Ovary (tissue), 7 donors: ENCODE measurements at regions not wholly inside any gene's neighbourhood (a gene's known extent, or its start where the extent isn't known, plus 50 kb on each side); places are given as distances from the start of the nearest gene placed in this dataset.

Source experiments
- DNase-seq, 5 donors: peaks; one replicate each; pipeline ENCODE4 v3.0.0-alpha.2; 2019 to 2020
- H3K27ac ChIP-seq, 2 donors: fragments of 200-600 bp; one replicate each; pipeline versions ENCODE4 v1.5.1 to v1.8.0; 2019 to 2022
- H3K27me3 ChIP-seq: fragments of 200-600 bp; one replicate; pipeline ENCODE4 v1.8.0; 2022
- H3K36me3 ChIP-seq: fragments of 200-600 bp; sonication (generic); one replicate; pipeline ENCODE4 v1.5.1; 2019
- H3K4me1 ChIP-seq: one replicate; pipeline ENCODE4 v1.8.1; 2013; ENCODE audit warnings: mild to moderate bottlenecking, moderate library complexity; ENCODE audit not compliant: insufficient read depth
- H3K4me3 ChIP-seq: fragments of 200-600 bp; sonication (generic); one replicate; pipeline ENCODE4 v1.5.1; 2017
- H3K9me3 ChIP-seq, 2 donors: fragments of 200-600 bp in 1 of 2; sonication (generic) in 1 of 2; one replicate each; pipeline versions ENCODE4 v1.5.1 to v1.8.1; 2013 to 2019; ENCODE audit warnings: mild to moderate bottlenecking in 1 of 2, moderate library complexity in 1 of 2
- CTCF ChIP-seq, 3 donors: fragments of 450-650 bp in 2 of 3; fragments of 200-600 bp in 1 of 3; IDR thresholded peaks; one replicate each; pipeline versions ENCODE4 v1.5.1 to v1.8.0; 2016 to 2022; ENCODE audit warnings: antibody characterized with exemption in 3 of 3, mild to moderate bottlenecking in 1 of 3
- EP300 ChIP-seq: sonication (generic); formaldehyde crosslinking; IDR thresholded peaks from one replicate; pipeline ENCODE4 v1.6.1; 2017; ENCODE audit warnings: antibody characterized with exemption
- POLR2A ChIP-seq: fragments of 450-650 bp; IDR thresholded peaks from one replicate; pipeline ENCODE4 v1.6.1; 2017; ENCODE audit warnings: antibody characterized with exemption, mild to moderate bottlenecking, moderate library complexity
- WGBS, 3 donors: extraction: QIAGEN DNeasy Blood & Tissue Kit in 1 of 3; methylation state at CpG; one replicate each; pipeline versions ENCODE4 v1.1.5 to v1.1.7; 2013 to 2017; 5-methylcytosine and 5-hydroxymethylcytosine counted together
- intact Hi-C, 4 donors: fragments of 100-400 bp; cut with DNase I; formaldehyde crosslinking; loops; one replicate each; pipeline versions ENCODE4 v1.11.0 to v1.15.1; 2022 to 2023
- donor health status: DM: no; HTN: no; CAD: no; lungs with moderate emphysema.
- donor health status: DM: no; HTN: no; CAD: no.
- donor health status: Bipolar disorder and iron deficiency.
- donor health status: DM: no; HTN: no; CAD: no.
- donor health status: DM: yes; HTN: yes; CAD: no.

DNA sequence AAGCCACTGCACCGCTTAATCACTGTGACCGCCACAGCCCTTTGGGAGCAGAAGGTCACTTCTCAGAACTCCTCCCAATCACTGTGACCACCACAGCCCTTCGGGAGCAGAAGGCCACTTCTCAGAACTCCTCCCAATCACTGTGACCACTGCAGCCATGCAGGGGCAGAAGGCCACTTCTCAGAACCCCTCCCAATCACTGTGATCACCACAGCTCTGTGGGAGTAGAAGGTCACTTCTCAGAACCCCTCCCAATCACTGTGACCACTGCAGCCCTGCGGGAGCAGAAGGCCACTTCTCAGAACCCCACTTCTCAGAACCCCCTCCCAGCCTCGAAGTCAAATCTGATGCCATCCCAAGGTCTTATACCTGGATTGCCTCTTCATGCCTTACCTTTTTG is 56.8 kb upstream of the DAPL1 start:
- intact Hi-C loops, result loop anchor here in 1 of 4 donors (10.0 kb wide), 1 partner anchor 574 kb away; no protein-coding TSS in a partner anchor
- no peaks in the 10 kb centered on the region for H3K36me3 ChIP-seq
- H3K27me3 ChIP-seq, result no peaks in the 10 kb centered on the region
- H3K9me3 ChIP-seq, result no peaks in the 10 kb centered on the region
- H3K4me3 ChIP-seq, result no peak overlapping the region
- WGBS, 3 donors, result 86 to 87% (median 86%) methylated on average over 5 of the region's 5 CpGs
- no peak for TF ChIP-seq POLR2A
- no peak for TF ChIP-seq CTCF (IDR thresholded peaks at IDR 0.05)
- no peak for TF ChIP-seq EP300
- H3K4me1 ChIP-seq, result peaks cover 7% of the 10 kb centered on the region
- no peak for DNase-seq
- H3K27ac ChIP-seq, result no peak overlapping the region

- 84 to 94% (median 92%) methylated on average over 5 of the region's 5 CpGs for WGBS, 3 donors
- Histone ChIP-seq H3K4me1 (peaks cover 15% of the 10 kb centered on the region), H3K4me3 (no peak overlapping the region), H3K27me3 (no peaks in the 10 kb centered on the region), H3K36me3 (no peaks in the 10 kb centered on the region), H3K27ac (no peak overlapping the region), H3K9me3 (no peaks in the 10 kb centered on the region)
- TF ChIP-seq POLR2A (no peak), CTCF (IDR thresholded peaks at IDR 0.05) (no peak), EP300 (no peak)
- intact Hi-C loops, result loop anchor here in 3 of 4 donors (10.0 kb wide), 3 partner anchors 285 to 715 kb away; partner anchors contain the start of genes CCDC148 (in 1 of the 3) and PKP4 (in 1 of the 3)
- no peak for DNase-seq
These were observed 55.0 kb upstream of the DAPL1 start for GRCh38 chr2:158740127-158740526.

DNA sequence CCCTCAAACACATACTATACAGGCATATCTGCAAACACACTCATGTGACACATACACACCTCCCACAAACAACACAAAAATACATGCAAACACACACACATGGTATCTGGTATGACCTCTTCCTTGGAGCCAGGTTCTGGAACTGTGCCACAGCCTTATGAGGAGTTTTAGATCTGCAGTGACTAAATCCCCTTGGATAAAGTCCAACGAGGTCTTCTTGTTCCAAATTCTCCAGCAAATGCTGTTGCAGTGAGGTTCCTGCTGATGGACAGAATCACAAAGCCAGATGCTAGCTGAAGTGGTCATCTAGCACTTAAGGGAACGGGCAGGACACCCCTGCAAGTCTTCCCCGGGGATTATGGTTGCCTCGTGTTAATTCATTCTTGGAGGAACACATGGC is 54.5 kb upstream of the DAPL1 start:
- 52 to 73% (median 64%) methylated on average over 4 of the region's 4 CpGs for WGBS, 3 donors
- H3K27ac ChIP-seq, result no peak overlapping the region

GRCh38 chr2:158741625-158742024 is 53.5 kb upstream of the DAPL1 start:
- no peak overlapping the region for H3K4me3 ChIP-seq
- TF ChIP-seq EP300 (no peak), CTCF (IDR thresholded peaks at IDR 0.05) (no peak), POLR2A (no peak)
- peaks cover 15% of the 10 kb centered on the region for H3K4me1 ChIP-seq
- H3K27ac ChIP-seq, result no peak overlapping the region
- H3K27me3 ChIP-seq, result no peaks in the 10 kb centered on the region
- WGBS, 3 donors, result 91 to 96% (median 92%) methylated on average over 8 of the region's 8 CpGs
- intact Hi-C loops, result loop anchor here in 3 of 4 donors (10.0 kb wide), 3 partner anchors 287 to 717 kb away; partner anchors contain the start of genes CCDC148 (in 1 of the 3) and PKP4 (in 1 of the 3)
- H3K36me3 ChIP-seq, result no peaks in the 10 kb centered on the region
- DNase-seq, result no peak
- H3K9me3 ChIP-seq, result no peaks in the 10 kb centered on the region

More for the DNA sequence above, 54.5 kb upstream of the DAPL1 start:
- Histone ChIP-seq H3K9me3 (no peaks in the 10 kb centered on the region), H3K27me3 (no peaks in the 10 kb centered on the region), H3K36me3 (no peaks in the 10 kb centered on the region), H3K4me3 (no peak overlapping the region), H3K4me1 (peaks cover 15% of the 10 kb centered on the region)
- TF ChIP-seq EP300 (no peak), POLR2A (no peak), CTCF (IDR thresholded peaks at IDR 0.05) (no peak)
- intact Hi-C loops, result loop anchor here in 3 of 4 donors (10.0 kb wide), 3 partner anchors 286 to 716 kb away; partner anchors contain the start of genes CCDC148 (in 1 of the 3) and PKP4 (in 1 of the 3)
- DNase-seq, result no peak
